HG03565 (cell line): ENCODE measurements at regions not wholly inside any gene's neighbourhood (a gene's known extent, or its start where the extent isn't known, plus 50 kb on each side); places are given as distances from the start of the nearest gene placed in this dataset.

Source experiments
- ATAC-seq: cut with Tn5 transposase; IDR thresholded peaks from one replicate; pipeline ENCODE4 v1.9.1; 2021; ENCODE audit warnings: mild to moderate bottlenecking, moderate library complexity; ENCODE audit not compliant: unreplicated experiment

DNA sequence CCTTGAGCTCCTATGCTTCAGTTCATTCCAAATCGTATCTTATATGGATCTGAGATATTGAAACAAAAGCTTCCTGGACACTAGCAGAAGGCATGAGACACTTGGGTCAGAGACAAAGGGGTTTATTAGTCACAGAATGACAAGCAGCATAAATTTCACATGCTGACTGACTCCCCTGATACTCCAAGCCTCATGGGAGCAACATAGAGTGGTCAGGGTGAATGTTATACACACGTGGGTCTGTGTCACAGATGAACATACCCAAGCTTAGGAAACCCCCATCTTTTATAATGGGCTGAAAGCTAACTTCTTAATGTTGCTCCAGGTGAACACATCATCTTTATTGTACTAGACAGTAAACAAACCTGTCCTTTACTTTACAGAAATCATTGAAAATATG, 599.9 kb upstream of the RGS18 start:
- ATAC-seq, result no peak

DNA sequence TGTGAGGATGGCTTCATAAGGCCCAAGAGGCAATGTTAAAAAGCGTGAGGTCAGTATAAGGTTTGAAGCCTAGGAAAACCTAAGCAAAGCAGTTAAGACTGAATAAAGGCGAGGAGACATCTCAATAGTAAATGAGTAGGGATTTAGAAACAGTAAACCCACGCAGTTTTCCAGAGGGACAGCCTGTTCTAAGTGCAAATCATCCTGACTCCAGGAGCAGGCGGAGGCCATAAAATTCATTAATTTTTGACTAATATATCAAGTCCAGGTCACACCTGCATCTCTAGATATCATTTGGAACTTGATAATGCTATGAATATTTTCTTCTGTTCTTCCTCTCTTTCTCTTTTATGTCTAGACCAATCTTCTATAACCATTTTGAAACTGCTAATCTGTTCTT, 597.0 kb upstream of the RGS18 start:
- no peak for ATAC-seq

DNA sequence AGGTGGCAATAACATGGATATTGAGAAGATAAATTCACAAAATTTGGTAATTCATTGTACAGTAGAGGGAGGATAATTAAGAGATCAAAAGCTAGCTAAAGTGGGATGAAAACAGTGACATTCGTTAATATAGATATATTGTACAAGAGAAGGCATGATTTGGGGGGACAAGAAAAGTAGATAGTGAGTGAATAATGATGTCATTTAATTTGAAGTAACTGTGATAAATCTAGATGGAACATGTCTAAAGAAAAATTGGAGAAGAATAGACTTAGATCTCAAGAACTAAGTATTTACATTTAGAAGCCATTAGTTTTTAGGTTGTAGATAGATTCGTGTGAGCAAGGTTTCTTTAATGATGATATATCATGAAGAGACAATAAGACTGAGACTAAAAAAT, 594.0 kb upstream of the RGS18 start:
- no peak for ATAC-seq

DNA sequence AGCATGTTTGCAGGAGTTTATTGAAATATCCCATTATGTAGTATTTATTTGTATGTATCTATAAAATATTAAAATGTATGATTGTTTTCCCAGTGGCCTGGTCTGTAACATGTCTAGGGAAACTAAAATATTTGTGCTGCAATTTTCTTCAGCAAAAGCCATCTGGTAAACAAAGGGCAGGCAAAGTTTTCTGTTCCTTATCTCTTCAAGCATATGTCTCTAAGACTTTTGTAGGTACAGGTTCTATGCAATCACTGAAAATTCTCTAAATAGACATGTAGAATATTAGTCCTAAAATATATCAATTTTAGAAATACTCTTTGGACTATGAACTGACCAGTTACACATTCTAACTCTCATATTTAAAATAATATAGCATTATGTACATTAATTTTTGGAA, 585.8 kb upstream of the RGS18 start:
- no peak for ATAC-seq

DNA sequence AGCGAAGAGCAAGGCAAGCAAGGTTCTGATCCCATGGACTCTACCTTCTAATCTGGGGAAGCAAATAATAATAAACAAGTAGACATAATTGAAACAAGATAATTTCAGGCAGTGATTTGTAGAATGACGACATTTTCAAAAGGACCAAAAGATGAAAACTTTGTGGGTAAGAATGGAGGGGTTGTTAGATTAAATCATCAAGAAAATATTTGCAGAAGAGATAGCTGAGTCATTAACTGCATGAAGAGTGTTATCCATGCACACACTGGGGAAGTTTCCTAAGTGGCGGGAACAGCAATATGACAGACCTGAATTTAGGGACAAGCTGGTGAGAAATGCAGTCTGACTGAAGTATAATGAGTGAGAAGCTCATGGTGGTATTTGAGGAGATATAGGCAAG, 583.1 kb upstream of the RGS18 start:
- no peak for ATAC-seq

DNA sequence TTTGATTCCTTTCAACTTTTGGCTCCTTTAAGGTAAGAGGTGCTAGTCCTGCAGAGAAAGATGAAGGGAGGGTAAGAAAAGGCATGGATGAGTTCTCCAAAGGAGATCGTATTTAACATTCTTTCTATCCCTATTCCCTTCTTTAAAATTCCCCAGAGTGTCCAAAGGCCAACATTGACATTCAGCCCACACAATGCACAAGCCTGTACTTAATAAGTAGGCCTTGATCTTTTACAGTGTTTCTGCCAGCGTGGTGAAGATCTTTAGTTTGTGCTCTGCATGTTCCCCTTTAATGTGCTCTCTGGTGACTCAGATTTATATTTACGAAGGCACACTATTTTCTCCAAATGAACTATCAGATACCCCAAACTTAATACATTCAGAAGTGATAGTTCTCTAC, 582.5 kb upstream of the RGS18 start:
- no peak for ATAC-seq

DNA sequence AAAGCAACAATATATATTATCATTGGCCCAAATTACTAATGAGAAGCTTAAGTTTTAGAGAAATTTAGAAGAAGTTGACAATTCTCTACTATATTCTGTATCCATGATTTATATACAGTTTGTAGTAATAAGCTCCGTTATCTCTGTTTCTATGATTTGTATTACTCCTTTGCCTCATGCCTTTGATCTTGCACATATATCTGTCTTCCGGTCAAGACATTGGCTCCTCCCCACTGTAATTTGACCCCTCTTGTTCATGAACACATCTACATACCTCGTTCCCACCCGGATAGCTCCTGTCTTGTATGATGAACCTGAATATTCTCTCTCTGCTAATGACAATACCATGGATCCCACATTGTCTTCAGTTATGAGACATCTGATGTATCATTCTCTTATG, 581.0 kb upstream of the RGS18 start:
- no peak for ATAC-seq

DNA sequence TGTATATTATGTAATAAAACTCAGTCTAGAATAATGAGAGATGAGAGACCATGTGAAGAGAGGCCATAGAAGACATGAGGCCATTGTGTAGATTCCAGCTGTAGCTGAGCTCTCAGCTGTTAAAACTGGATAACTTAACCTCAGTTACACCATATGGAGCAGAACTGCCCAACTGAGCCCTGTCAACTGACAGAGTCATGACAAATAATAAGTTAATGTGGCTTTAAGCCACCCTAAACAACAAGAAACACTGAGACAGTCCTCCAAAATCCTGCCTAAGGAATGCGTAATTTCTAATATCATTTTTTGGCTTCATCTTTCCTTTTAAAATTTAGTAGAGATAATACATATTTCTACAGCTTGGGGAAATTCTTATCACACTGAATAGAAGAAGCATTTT, 580.0 kb upstream of the RGS18 start:
- ATAC-seq, result no peak

DNA sequence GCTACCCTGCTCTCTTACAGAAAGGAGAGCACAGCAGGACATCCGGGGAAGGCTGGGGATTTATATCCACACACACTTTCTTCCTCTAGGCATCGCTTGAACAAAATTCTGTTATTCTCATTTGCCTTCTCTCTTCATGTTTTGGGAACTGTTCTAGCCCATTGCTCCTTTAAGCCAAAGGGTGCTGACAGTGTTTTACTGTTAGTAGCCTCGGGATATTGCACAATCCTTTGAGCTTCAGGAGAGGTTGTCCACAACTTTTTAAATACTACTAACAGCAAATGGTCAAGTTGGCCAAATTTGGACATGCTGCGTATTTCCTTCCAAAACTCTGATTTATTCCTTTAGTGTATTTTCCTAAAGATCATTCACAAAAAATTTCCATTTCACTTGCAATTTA, 579.2 kb upstream of the RGS18 start:
- no peak for ATAC-seq

DNA sequence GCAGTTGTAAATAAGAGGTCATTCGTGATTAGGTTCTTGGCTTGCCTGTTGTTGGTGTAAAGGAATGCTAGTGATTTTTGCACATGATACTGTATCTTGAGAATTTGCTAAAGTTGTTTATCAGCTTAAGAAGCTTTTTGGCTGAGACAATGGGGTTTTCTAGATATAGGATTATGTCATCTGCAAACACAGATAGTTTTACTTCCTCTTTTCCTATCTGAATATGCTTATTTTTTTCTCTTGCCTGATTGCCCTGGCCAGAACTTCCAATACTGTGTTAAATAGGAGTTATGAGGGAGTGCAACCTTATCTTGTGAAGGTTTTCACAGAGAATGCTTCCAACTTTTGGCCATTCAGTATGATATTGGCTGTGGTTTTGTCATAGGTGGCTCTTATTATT, 576.1 kb upstream of the RGS18 start:
- ATAC-seq, result peak; percentile 77

DNA sequence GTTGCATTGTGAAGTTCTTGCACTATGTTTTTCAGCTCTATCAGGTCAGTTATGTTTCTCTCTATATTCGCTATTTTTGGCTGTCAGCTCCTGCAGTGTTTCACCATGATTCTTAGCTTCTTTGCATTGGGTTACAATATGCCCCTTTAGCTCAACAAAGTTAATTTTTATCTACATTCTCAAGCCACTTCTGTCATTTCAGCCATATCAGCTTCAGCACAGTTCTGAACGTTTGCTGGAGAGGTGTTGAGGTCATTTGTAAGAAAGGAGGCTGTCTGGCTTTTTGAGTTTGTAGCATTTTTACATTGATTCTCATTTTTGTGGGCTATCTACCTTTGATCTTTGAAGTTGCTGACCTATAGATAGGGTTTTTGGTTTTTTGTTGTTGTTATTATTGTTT, 573.2 kb upstream of the RGS18 start:
- ATAC-seq, result no peak

DNA sequence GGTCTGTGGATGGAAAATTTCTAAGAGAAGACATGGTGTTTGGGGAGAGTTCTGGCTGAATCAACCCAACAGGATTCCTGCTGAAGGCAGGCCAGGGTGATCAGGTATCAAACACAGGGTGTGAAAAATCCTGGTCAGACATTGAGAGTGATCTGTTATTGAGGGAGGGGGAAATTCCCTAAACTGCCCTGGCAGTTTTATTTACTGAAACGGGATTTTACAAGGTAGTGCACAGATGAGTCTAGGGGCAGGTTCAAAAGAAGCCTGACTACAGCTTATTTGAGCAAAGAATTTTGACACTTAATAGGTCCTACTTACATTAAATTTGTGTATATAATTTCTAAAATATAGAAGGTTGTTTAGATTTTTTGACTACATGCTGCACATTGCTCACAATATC, 569.4 kb upstream of the RGS18 start:
- no peak for ATAC-seq

DNA sequence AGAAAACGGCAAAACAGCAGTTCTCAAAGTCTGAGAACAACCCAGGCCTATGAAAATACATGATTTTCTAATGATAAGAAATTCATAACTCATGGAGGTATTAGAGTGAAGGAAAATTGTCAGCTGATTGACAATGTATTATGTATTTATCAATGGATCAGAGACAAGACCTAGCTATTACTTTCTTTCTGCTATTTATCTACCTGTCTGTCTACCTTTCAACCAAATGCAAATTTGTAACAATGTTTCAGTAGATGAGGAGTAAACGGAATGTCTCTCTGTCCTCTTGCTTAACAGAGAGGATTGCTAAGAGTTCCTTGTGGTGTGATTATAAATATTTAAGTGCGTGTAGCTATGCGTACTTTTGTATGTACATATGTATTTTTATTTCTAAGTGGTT, 568.7 kb upstream of the RGS18 start:
- no peak for ATAC-seq

DNA sequence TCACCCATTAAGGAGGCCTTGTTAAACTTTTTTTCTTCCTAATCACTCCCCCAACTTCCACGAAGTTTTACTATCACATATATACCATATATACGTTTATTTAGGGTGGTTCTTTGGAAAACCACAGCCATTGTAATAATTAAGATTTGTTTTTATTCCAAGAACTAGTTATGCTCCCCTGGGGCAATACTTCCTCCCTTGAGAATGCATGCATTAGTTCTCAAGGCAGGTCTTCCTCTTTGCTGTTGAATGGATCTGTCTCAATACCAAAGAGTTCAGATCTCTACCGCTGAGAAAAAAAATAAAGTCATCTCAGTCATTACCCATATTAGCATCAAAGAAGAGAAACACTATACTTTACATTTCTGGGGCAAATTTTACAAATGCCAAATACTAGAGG, 567.7 kb upstream of the RGS18 start:
- no peak for ATAC-seq

DNA sequence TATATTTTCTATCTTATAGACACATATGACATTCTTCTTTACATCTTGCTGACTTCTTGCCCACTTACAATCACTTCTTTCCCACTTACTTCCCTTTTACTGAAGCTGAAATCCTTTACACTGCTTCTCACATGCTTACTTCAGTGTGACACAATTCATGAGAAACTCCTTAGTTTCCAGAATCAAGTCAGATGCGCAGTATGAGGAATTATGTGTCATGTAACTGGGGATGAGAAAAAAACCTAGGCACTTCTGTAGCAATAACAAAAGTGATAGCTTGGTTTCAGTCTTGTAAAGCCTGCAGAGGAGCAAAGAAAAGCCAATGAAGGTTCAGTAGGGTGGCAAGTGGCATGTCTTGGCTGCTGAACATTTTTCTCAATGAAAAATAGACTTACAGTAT, 566.2 kb upstream of the RGS18 start:
- ATAC-seq, result no peak

DNA sequence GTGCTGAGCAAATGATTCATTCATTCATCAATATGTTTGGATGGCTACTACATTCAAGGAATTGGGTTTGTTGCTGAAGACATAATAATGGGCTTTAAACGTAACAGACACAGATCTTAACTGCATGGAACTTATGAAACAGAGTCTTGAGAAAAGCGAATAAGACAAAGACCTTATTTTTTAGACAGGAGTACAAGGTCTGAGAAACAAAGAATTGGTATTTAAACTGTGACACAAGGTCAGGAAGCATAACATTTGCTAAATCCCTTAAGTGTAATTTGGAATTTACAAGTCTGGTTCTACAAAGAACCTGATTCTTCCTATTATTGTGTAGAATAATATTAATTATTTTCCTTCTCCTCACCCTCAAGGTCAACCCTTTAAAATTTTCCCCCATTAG, 565.4 kb upstream of the RGS18 start:
- ATAC-seq, result no peak

DNA sequence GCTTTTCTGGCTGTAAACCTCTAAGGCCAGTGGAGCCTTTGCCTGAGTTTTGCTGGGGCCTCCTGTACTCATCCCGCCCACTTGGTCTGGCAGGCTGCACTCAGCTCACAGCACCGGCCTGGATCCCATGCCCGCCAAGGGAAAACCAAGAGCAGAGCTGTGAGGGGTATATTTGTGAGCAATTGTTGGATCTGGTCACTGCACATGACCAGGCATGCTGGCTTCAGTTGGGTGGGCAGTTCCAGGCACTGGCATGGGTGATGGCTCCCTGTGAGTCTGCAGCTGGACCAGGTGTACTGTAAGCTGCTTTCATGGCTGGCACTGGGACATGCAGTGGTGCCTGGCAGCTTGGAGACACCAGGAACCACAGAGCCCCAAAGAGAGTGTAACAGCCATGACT, 563.1 kb upstream of the RGS18 start:
- no peak for ATAC-seq

DNA sequence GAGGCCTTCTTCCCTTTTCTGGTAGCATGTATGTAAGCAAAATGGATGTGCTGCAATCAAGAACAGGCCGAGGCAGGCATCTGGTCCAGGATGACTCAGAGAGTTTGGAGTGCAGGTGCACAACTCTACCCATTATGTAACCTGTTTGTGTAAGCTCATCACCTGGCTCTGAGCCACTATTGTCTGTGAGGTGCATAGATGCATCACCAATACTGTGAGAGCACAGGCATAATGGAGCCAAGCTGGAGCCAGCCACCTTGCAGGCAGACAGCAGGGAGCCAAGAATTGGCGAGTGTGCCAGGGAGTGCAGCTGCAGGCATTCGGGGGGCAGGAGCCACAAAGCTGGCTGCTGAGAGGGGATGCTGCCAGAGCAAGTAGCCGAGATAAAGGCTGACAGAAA, 549.9 kb upstream of the RGS18 start:
- no peak for ATAC-seq

DNA sequence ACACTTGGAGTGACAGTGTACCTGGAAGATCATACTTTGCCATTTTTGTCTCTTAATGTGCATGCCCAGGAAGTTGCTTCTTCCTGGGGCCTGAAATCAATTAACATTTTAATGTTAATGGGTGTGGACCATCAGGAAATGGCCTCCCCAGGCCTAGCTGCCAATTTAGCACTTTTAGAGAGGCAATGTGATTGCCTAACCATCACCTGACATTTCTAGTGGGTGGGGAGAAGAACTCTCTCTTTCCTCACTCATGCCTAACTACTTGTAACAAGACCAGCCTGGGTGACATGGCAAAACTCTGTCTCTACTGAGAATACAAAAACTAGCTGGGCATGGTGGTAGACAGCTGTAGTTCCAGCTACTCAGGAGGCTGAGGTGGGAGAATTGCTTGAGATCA, 549.0 kb upstream of the RGS18 start:
- no peak for ATAC-seq

DNA sequence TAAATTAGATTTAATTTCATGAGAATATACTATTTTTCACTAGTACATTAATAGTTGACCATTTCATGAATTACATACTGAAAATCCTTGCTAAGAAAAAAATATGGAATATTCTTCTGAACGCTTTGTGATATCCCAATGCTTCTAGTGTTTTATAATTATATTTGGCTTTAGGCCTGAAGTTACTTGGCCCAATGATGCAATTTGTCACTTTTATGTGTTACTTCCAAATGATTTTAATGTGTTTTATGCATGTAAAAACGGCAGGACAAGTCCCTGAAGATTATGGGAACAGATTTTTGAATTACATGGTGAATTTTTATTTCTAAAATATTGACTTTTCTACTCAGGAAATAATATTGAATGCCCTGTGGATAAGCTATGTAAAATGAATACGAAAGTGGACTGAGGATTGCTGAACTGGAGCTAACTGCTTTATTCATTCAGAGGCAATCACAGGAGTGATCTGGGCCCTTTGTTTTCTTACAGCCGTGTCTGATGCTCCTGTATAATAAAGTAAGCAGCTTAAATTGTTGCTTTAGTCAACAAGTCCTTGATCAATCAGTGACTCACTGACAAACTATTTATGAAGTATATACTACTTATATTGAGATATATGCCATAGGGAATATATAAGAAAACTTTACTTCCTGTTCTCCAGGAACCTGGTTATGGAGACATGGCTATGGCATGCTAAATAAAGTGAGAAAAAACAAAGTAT, 543.0 kb upstream of the RGS18 start:
- ATAC-seq, result no peak

DNA sequence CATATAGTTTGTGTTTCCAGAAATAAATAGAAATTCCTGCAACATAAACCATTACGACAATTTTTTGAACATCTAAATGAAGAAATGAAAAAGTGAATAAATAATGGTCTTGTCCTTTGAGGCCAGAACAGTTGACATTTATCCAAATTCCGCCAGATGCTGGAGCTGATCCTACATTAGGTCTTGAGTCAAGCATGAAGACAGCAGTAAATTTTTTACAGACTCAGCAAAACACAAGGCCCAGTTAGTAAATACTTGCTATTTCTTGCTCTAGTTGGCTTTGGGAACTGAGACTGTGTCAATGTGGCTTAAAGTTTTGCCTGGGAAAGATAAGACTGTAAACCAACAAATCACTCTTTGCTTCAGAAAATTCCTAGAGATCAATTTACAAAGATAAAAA, 540.1 kb upstream of the RGS18 start:
- ATAC-seq, result no peak

DNA sequence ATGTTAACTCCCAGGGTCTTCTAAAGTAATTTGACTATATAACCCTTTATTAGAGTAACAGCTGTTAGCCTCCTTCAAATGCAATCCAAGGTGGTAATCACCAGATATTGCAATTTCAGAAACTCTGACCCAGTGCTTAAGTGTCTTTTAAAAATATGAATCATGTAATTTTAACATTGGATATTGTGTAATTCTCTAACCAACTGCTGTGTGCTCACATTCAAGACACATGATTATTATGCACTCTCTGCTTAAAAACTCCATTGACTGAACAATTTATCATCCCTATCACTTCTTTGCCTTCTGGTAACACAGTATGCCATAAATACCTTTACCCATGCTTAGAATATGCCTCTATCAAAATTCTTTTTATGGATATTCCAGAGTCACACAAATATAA, 537.4 kb upstream of the RGS18 start:
- ATAC-seq, result no peak

DNA sequence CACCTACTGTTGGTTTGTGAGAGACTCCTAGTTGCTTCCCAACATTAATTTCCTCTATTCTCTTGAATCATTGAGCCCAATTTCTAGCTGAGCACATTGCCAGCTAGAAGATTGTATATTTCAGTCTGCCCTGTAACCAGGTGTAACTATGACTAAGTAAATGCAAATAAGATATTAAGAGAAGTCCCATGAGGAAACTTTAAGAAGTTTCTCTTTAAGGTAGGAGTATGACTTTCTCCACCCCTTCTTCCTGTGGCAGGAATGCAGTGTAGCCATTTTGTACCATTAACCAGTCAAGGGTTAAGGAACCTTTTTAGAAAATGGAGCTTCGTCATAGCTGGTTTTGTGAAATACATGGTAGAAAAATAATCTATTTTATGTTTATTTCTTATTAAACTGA, 534.2 kb upstream of the RGS18 start:
- ATAC-seq, result no peak

DNA sequence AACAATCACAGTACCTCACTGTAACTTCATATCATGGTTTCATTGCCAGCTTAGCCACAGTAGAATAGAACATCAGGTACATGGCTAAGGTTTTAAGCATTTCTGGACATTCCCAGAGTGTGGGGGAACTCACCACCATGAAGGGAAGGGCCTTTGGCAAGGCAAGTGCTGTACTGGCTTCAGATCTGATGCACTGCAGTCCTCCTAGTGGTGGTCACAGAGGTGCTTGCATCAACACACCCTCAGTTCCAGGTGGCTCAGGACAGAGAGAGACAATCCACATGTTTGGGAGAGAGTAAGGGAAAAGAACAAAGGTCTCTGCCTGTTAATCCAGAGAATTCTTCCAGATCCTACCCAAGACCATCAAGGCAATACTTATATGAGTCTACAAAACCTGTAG, 528.4 kb upstream of the RGS18 start:
- no peak for ATAC-seq
